CD14-positive monocyte (primary cell): ENCODE measurements at regions not wholly inside any gene's neighbourhood (a gene's known extent, or its start where the extent isn't known, plus 50 kb on each side); places are given as distances from the start of the nearest gene placed in this dataset.

Source experiments
- DNase-seq, 3 donors: peaks; one replicate each; pipeline ENCODE4 v3.0.0-alpha.2; 2011 to 2022
- H2AFZ ChIP-seq: 2 replicates; pipeline ENCODE4 v1.6.0; 2012; ENCODE audit warnings: mild to moderate bottlenecking, low read depth, low read length, inconsistent platforms; ENCODE audit not compliant: insufficient read depth, poor library complexity, severe bottlenecking
- H3K27ac ChIP-seq, 2 donors: 1 replicate in 1 of 2; 2 replicates in 1 of 2; pipeline ENCODE4 v1.5.1; 2012 to 2013; ENCODE audit warnings: low read length in 2 of 2, control low read depth in 1 of 2, inconsistent platforms in 1 of 2, low read depth in 1 of 2, mild to moderate bottlenecking in 1 of 2
- H3K27me3 ChIP-seq, 2 donors: one replicate each; pipeline versions ENCODE4 v1.6.0 to v1.6.1; 2011 to 2013; ENCODE audit warnings: low read length in 2 of 2; ENCODE audit not compliant: control insufficient read depth in 2 of 2, insufficient read depth in 2 of 2
- H3K36me3 ChIP-seq, 2 donors: replicated peaks in 1 of 2; 1 replicate in 1 of 2; 2 replicates in 1 of 2; pipeline versions ENCODE4 v1.5.1 to v1.6.1; 2012 to 2013; ENCODE audit warnings: low read length in 2 of 2, control low read depth in 1 of 2, inconsistent platforms in 1 of 2, mild to moderate bottlenecking in 1 of 2; ENCODE audit not compliant: insufficient read depth in 2 of 2, control insufficient read depth in 1 of 2
- H3K4me1 ChIP-seq, 2 donors: 1 replicate in 1 of 2; 2 replicates in 1 of 2; pipeline versions ENCODE4 v1.5.1 to v1.6.1; 2012 to 2013; ENCODE audit warnings: low read length in 2 of 2, control low read depth in 1 of 2, inconsistent platforms in 1 of 2, mild to moderate bottlenecking in 1 of 2, moderate library complexity in 1 of 2; ENCODE audit not compliant: insufficient read depth in 2 of 2, control insufficient read depth in 1 of 2
- H3K4me2 ChIP-seq: replicated peaks from 2 replicates; pipeline ENCODE3; 2012; ENCODE audit warnings: low read length, moderate library complexity, mild to moderate bottlenecking; ENCODE audit not compliant: poor library complexity, severe bottlenecking; ENCODE audit errors: extremely low read depth
- H3K4me3 ChIP-seq, 3 experiments: fragments of 200-600 bp in 1 of 3; sonication (generic) in 1 of 3; replicated peaks in 1 of 3; 1 replicate in 2 of 3; 2 replicates in 1 of 3; pipeline ENCODE4 v1.5.1; 2011 to 2013; ENCODE audit warnings: low read length in 3 of 3, mild to moderate bottlenecking in 3 of 3, control low read depth in 2 of 3, low read depth in 2 of 3, inconsistent platforms in 1 of 3, moderate library complexity in 1 of 3
- H3K79me2 ChIP-seq: 2 replicates; pipeline ENCODE4 v1.6.0; 2012; ENCODE audit warnings: mild to moderate bottlenecking, control low read depth, inconsistent platforms, low read length, moderate library complexity; ENCODE audit not compliant: insufficient read depth
- H3K9ac ChIP-seq: 2 replicates; pipeline ENCODE4 v1.6.0; 2017; ENCODE audit warnings: low read length, mild to moderate bottlenecking; ENCODE audit not compliant: insufficient read depth, poor library complexity, severe bottlenecking
- H3K9me3 ChIP-seq, 2 donors: replicated peaks in 1 of 2; 1 replicate in 1 of 2; 2 replicates in 1 of 2; pipeline versions ENCODE4 v1.5.1 to v1.6.1; 2012 to 2013; ENCODE audit warnings: low read length in 2 of 2, control low read depth in 1 of 2; ENCODE audit not compliant: control insufficient read depth in 1 of 2, insufficient read depth in 1 of 2
- H4K20me1 ChIP-seq: 2 replicates; pipeline ENCODE4 v1.6.0; 2012; ENCODE audit warnings: mild to moderate bottlenecking, low read length, control low read depth, moderate library complexity; ENCODE audit not compliant: insufficient read depth
- H3K27ac Mint-ChIP-seq, 7 donors: one replicate each; pipeline ENCODE4 v1.8.0; 2020; ENCODE audit warnings: mild to moderate bottlenecking in 7 of 7, mixed read lengths in 7 of 7, moderate library complexity in 6 of 7, inconsistent platforms in 2 of 7
- H3K27me3 Mint-ChIP-seq, 3 donors: one replicate each; pipeline ENCODE4 v1.8.0; 2021 to 2022; ENCODE audit warnings: low read depth in 3 of 3, mild to moderate bottlenecking in 3 of 3, mixed read lengths in 3 of 3, moderate library complexity in 3 of 3, inconsistent platforms in 1 of 3
- H3K36me3 Mint-ChIP-seq, 2 donors: one replicate each; pipeline ENCODE4 v1.8.0; 2020; ENCODE audit warnings: mixed read lengths in 2 of 2, inconsistent platforms in 1 of 2, mild to moderate bottlenecking in 1 of 2
- H3K4me1 Mint-ChIP-seq: one replicate; pipeline ENCODE4 v1.8.0; 2020; ENCODE audit warnings: mild to moderate bottlenecking, mixed read lengths
- H3K4me3 Mint-ChIP-seq, 2 donors: one replicate each; pipeline ENCODE4 v1.8.0; 2020; ENCODE audit warnings: mild to moderate bottlenecking in 2 of 2, mixed read lengths in 2 of 2, moderate library complexity in 1 of 2
- H3K9me3 Mint-ChIP-seq, 7 donors: one replicate each; pipeline ENCODE4 v1.8.0; 2020 to 2022; ENCODE audit warnings: mixed read lengths in 7 of 7, mild to moderate bottlenecking in 6 of 7, moderate library complexity in 6 of 7, inconsistent platforms in 2 of 7
- WGBS: methylation state at CpG from one replicate; pipeline ENCODE4 v1.1.5; 2013; ENCODE audit warnings: missing lambda C conversion rate; ENCODE audit not compliant: insufficient coverage; 5-methylcytosine and 5-hydroxymethylcytosine counted together
- intact Hi-C, 2 donors: fragments of 100-400 bp; cut with micrococcal nuclease; formaldehyde crosslinking; loops; one replicate each; pipeline versions ENCODE4 v1.15.0 to v1.15.1; 2023
- TF ChIP-seq, protein P1 (sequence below): fragments of 200-600 bp; IDR thresholded peaks from one replicate; pipeline ENCODE4 v1.8.0; 2022; ENCODE audit warnings: antibody characterized with exemption, mild to moderate bottlenecking

- Histone ChIP-seq H3K27me3 (no peaks in the 10 kb centered on the region), H3K4me1 (peaks cover 15 to 24% of the 10 kb centered on the region in 2 donors), H3K36me3 (peaks cover 0 to 13% of the 10 kb centered on the region in 2 donors), H3K9ac (no peak overlapping the region), H3K9me3 (peaks cover 7 to 8% of the 10 kb centered on the region in 2 donors), H3K27ac (peak overlapping the region in 1 of 2 donors; percentile 57), H4K20me1 (peaks cover 87% of the 10 kb centered on the region), H3K4me2 (no peak overlapping the region), H2AFZ (no peak overlapping the region), H3K4me3 (no peak overlapping the region), H3K79me2 (peaks cover 83% of the 10 kb centered on the region)
- peaks cover 7 to 12% (median 9%) of the 10 kb centered on the region in 7 donors for H3K9me3 Mint-ChIP-seq
- peak in 2 of 3 donors; percentile 12 to 32 for DNase-seq
- H3K4me3 Mint-ChIP-seq, result no peak overlapping the region
- no peaks in the 10 kb centered on the region for H3K27me3 Mint-ChIP-seq
- TF ChIP-seq, protein P1, sequence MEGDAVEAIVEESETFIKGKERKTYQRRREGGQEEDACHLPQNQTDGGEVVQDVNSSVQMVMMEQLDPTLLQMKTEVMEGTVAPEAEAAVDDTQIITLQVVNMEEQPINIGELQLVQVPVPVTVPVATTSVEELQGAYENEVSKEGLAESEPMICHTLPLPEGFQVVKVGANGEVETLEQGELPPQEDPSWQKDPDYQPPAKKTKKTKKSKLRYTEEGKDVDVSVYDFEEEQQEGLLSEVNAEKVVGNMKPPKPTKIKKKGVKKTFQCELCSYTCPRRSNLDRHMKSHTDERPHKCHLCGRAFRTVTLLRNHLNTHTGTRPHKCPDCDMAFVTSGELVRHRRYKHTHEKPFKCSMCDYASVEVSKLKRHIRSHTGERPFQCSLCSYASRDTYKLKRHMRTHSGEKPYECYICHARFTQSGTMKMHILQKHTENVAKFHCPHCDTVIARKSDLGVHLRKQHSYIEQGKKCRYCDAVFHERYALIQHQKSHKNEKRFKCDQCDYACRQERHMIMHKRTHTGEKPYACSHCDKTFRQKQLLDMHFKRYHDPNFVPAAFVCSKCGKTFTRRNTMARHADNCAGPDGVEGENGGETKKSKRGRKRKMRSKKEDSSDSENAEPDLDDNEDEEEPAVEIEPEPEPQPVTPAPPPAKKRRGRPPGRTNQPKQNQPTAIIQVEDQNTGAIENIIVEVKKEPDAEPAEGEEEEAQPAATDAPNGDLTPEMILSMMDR, result no peak
- peaks cover 19 to 27% of the 10 kb centered on the region in 2 donors for H3K36me3 Mint-ChIP-seq
- intact Hi-C loops, result loop anchor here in 1 of 2 donors (5.0 kb wide), 1 partner anchor 33 kb away; no protein-coding TSS in a partner anchor
- peaks cover 29% of the 10 kb centered on the region for H3K4me1 Mint-ChIP-seq
- peak overlapping the region in 4 of 7 donors; percentile 11 to 79 (median 60) for H3K27ac Mint-ChIP-seq
These were observed 109.9 kb downstream of the UTRN start for GRCh38 chr6:144395014-144395413.

- H3K4me3 ChIP-seq, result no peak overlapping the region
- intact Hi-C loops, result loop anchor here in 1 of 2 donors (5.0 kb wide), 1 partner anchor 34 kb away; no protein-coding TSS in a partner anchor
- H2AFZ ChIP-seq, result no peak overlapping the region
- Mint-ChIP-seq H3K4me1 (peaks cover 28% of the 10 kb centered on the region), H3K4me3 (no peak overlapping the region), H3K27ac (peak overlapping the region in 6 of 7 donors; percentile 69 to 79 (median 78)), H3K27me3 (no peaks in the 10 kb centered on the region), H3K36me3 (peaks cover 13 to 20% of the 10 kb centered on the region in 2 donors), H3K9me3 (peaks cover 7 to 12% (median 9%) of the 10 kb centered on the region in 7 donors)
- no peak overlapping the region for H3K4me2 ChIP-seq
- H3K79me2 ChIP-seq, result peaks cover 87% of the 10 kb centered on the region
- no peak overlapping the region for H3K9ac ChIP-seq
- TF ChIP-seq, protein P1, result no peak
- H3K27ac ChIP-seq, result peak overlapping the region in 1 of 2 donors; percentile 57
- peaks cover 0 to 13% of the 10 kb centered on the region in 2 donors for H3K36me3 ChIP-seq
- peaks cover 79% of the 10 kb centered on the region for H4K20me1 ChIP-seq
- H3K27me3 ChIP-seq, result no peaks in the 10 kb centered on the region
- DNase-seq, result peak; percentile 28 to 54 (median 29)
- peaks cover 15 to 24% of the 10 kb centered on the region in 2 donors for H3K4me1 ChIP-seq
- no CpG with 5 or more reads among the region's 1 CpG for WGBS
- peaks cover 7 to 8% of the 10 kb centered on the region in 2 donors for H3K9me3 ChIP-seq
These were observed 110.7 kb downstream of the UTRN start for GRCh38 chr6:144395826-144396225.
